Uterus (tissue), 2 donors: ENCODE measurements at regions not wholly inside any gene's neighbourhood (a gene's known extent, or its start where the extent isn't known, plus 50 kb on each side); places are given as distances from the start of the nearest gene placed in this dataset.

Experiments used
- POLR2A ChIP-seq, 2 donors: fragments of 450-650 bp; IDR thresholded peaks; one replicate each; pipeline ENCODE4 v1.6.1; 2016; ENCODE audit warnings: antibody characterized with exemption in 2 of 2, mild to moderate bottlenecking in 1 of 2, moderate library complexity in 1 of 2
- TF ChIP-seq, protein P1 (sequence below), 4 experiments: fragments of 200-600 bp in 2 of 4; fragments of 450-650 bp in 2 of 4; sonication (generic) in 2 of 4; IDR thresholded peaks; one replicate each; pipeline ENCODE4 v1.5.1; 2016 to 2019; ENCODE audit warnings: antibody characterized with exemption in 4 of 4, mild to moderate bottlenecking in 2 of 4, moderate library complexity in 1 of 4

DNA sequence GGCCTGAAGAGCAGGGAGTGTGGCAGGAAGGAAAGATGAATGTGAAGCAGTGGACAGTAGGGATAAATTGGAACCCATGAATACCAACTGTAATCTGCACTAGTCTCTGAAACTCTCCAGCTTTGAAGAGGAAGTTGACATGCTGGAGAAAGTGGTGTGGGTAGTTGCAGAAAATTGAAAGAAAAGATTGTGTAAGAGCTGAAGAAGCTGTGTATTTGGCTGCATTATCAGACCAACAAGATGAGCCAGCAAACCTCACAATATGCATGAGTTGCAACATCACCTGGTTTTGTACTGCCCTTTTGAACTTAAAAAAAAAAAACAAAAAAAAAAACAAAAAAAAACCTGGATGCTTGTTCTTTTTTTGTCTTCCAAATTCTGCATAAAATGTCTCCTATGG, 921.9 kb upstream of the EYS start:
- TF ChIP-seq POLR2A (IDR thresholded peaks at IDR 0.05) = no peak
- TF ChIP-seq, protein P1, sequence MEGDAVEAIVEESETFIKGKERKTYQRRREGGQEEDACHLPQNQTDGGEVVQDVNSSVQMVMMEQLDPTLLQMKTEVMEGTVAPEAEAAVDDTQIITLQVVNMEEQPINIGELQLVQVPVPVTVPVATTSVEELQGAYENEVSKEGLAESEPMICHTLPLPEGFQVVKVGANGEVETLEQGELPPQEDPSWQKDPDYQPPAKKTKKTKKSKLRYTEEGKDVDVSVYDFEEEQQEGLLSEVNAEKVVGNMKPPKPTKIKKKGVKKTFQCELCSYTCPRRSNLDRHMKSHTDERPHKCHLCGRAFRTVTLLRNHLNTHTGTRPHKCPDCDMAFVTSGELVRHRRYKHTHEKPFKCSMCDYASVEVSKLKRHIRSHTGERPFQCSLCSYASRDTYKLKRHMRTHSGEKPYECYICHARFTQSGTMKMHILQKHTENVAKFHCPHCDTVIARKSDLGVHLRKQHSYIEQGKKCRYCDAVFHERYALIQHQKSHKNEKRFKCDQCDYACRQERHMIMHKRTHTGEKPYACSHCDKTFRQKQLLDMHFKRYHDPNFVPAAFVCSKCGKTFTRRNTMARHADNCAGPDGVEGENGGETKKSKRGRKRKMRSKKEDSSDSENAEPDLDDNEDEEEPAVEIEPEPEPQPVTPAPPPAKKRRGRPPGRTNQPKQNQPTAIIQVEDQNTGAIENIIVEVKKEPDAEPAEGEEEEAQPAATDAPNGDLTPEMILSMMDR (IDR thresholded peaks at IDR 0.05) = no peak
